K562 (cell line): ENCODE measurements at regions not wholly inside any gene's neighbourhood (a gene's known extent, or its start where the extent isn't known, plus 50 kb on each side); places are given as distances from the start of the nearest gene placed in this dataset.

Source experiments
- ATAC-seq: fragments of 200-7000 bp; cut with Tn5 transposase; 3 replicates; pipeline ENCODE4 v1.9.1; 2020; ENCODE audit warnings: moderate library complexity
- BruUV-seq: library from RNA; stranded (reverse); fragments of 400-500 nt; replicated peaks from 2 replicates; lab custom pipeline; 2021; lab: Mats Ljungman, UMichigan
- CTCF ChIA-PET: fragments of 300-600 bp; formaldehyde crosslinking; extraction: SDS; loops from one replicate; lab custom pipeline; 2021; ENCODE audit warnings: low intra/inter-chr PET ratio; lab: Yijun Ruan, JAX
- POLR2A ChIA-PET: fragments of 300-600, 350-650 bp; sonication (Branson Sonifier 250); formaldehyde crosslinking; extraction: SDS; loops from one replicate; lab custom pipeline; 2021; ENCODE audit warnings: antibody characterized with exemption, inconsistent platforms; lab: Yijun Ruan, JAX
- DNase-seq, 4 experiments: peaks; one replicate each; pipeline versions ENCODE4 v3.0.0 to v3.0.0-alpha.2; 2011 to 2018; ENCODE audit warnings: low spot score in 3 of 4, mixed read lengths in 3 of 4; ENCODE audit errors: extremely low read depth in 1 of 4
- FAIRE-seq: peaks from 2 replicates; lab custom pipeline; 2011; peaks lifted over from hg19 to GRCh38; lab: Jason Lieb, UNC
- H2AFZ ChIP-seq: 2 replicates; pipeline ENCODE4 v1.6.0; 2011; ENCODE audit warnings: low read depth, low read length, control low read depth, inconsistent platforms
- H3K27ac ChIP-seq: fragments of 200-600 bp; 3 replicates; pipeline ENCODE4 v1.8.0; 2011; ENCODE audit warnings: low read depth, mild to moderate bottlenecking, control low read depth, inconsistent platforms, low read length, moderate library complexity, mixed read lengths; ENCODE audit errors: extremely low read depth
- H3K27me3 ChIP-seq, 2 experiments: fragments of 300-600 bp in 1 of 2; 2 replicates in 1 of 2; 3 replicates in 1 of 2; pipeline versions ENCODE4 v1.6.0 to v1.8.0; 2011; ENCODE audit warnings: inconsistent platforms in 2 of 2, low read length in 2 of 2, mild to moderate bottlenecking in 1 of 2, mixed read lengths in 1 of 2, moderate library complexity in 1 of 2; ENCODE audit not compliant: control insufficient read depth in 2 of 2, insufficient read depth in 2 of 2
- H3K36me3 ChIP-seq: fragments of 300-600 bp; 3 replicates; pipeline ENCODE4 v1.8.0; 2011; ENCODE audit warnings: mild to moderate bottlenecking, low read length, inconsistent platforms; ENCODE audit not compliant: control insufficient read depth, insufficient read depth
- H3K4me1 ChIP-seq, 2 experiments: fragments of 200-600 bp in 1 of 2; replicated peaks in 1 of 2; 2 replicates in 1 of 2; 3 replicates in 1 of 2; pipeline versions ENCODE4 v1.5.1 to v1.8.0; 2011; ENCODE audit warnings: inconsistent platforms in 2 of 2, low read length in 2 of 2, mild to moderate bottlenecking in 1 of 2, mixed read lengths in 1 of 2, moderate library complexity in 1 of 2; ENCODE audit not compliant: control insufficient read depth in 2 of 2, insufficient read depth in 2 of 2
- H3K4me2 ChIP-seq: 2 replicates; pipeline ENCODE4 v1.6.1; 2011; ENCODE audit warnings: low read length, control low read depth, inconsistent platforms, mixed read lengths; ENCODE audit not compliant: insufficient read depth
- H3K4me3 ChIP-seq: fragments of 200-600 bp; sonication (generic), shearing (Covaris generic); 2 replicates; pipeline ENCODE4 v1.5.1; 2016; ENCODE audit warnings: control low read depth, inconsistent platforms
- H3K79me2 ChIP-seq: fragments of 200-600 bp; 3 replicates; pipeline ENCODE4 v1.8.0; 2011; ENCODE audit warnings: low read length, inconsistent platforms; ENCODE audit not compliant: control insufficient read depth, insufficient read depth
- H3K9ac ChIP-seq, 2 experiments: 2 replicates each; pipeline versions ENCODE4 v1.6.0 to v1.6.1; 2011; ENCODE audit warnings: low read depth in 2 of 2, low read length in 2 of 2, control low read depth in 1 of 2, inconsistent platforms in 1 of 2, mild to moderate bottlenecking in 1 of 2, mixed read lengths in 1 of 2; ENCODE audit not compliant: insufficient read depth in 1 of 2
- H3K9me1 ChIP-seq: one replicate; pipeline ENCODE4 v1.6.0; 2011; ENCODE audit warnings: inconsistent platforms, mild to moderate bottlenecking, low read length, moderate library complexity; ENCODE audit not compliant: control insufficient read depth, insufficient read depth
- H3K9me3 ChIP-seq: replicated peaks from 2 replicates; pipeline ENCODE4 v1.5.1; 2011; ENCODE audit warnings: low read depth, low read length, inconsistent platforms; ENCODE audit not compliant: control insufficient read depth, insufficient read depth
- H4K20me1 ChIP-seq: replicated peaks from 2 replicates; pipeline ENCODE4 v1.6.1; 2011; ENCODE audit warnings: low read length, inconsistent platforms, mixed read lengths; ENCODE audit not compliant: control insufficient read depth, insufficient read depth
- ARID2 ChIP-seq: fragments of 450-650 bp; IDR thresholded peaks from 2 replicates; pipeline ENCODE4 v1.6.1; 2017; ENCODE audit warnings: antibody characterized with exemption, mild to moderate bottlenecking
- CLOCK ChIP-seq: fragments of 250-450 bp; sonication (Bioruptor Pico); IDR thresholded peaks from 2 replicates; pipeline ENCODE4 v1.4.0; 2020; ENCODE audit warnings: mild to moderate bottlenecking, moderate library complexity, borderline replicate concordance
- GTF2A2 ChIP-seq: IDR thresholded peaks from 2 replicates; pipeline ENCODE4 v1.6.1; 2016; ENCODE audit warnings: mild to moderate bottlenecking, missing genetic modification characterization, missing compliant biosample characterization
- HMG20B ChIP-seq: fragments of 250-450 bp; sonication (Bioruptor Pico); IDR thresholded peaks from 2 replicates; pipeline ENCODE4 v1.5.0; 2021; ENCODE audit warnings: mild to moderate bottlenecking
- MCM5 ChIP-seq: fragments of 450-650 bp; IDR thresholded peaks from 2 replicates; pipeline ENCODE4 v1.6.1; 2016; ENCODE audit warnings: low read depth
- NUFIP1 ChIP-seq: fragments of 450-650 bp; IDR thresholded peaks from 2 replicates; pipeline ENCODE4 v1.6.1; 2018; ENCODE audit not compliant: partially characterized antibody
- PHB2 ChIP-seq: fragments of 450-650 bp; IDR thresholded peaks from 2 replicates; pipeline ENCODE4 v1.6.1; 2017; ENCODE audit warnings: low read depth
- PTBP1 ChIP-seq: fragments of 200-400 bp; formaldehyde crosslinking; IDR thresholded peaks from 2 replicates; pipeline ENCODE4 v1.6.1; 2017; ENCODE audit warnings: low read depth, low read length
- TBL1XR1 ChIP-seq, 2 experiments: IDR thresholded peaks; 2 replicates each; pipeline ENCODE4 v1.6.1; 2012; ENCODE audit warnings: improper control_type of control experiment in 2 of 2, low read length in 2 of 2, mild to moderate bottlenecking in 1 of 2
- TCF3 ChIP-seq: sonication (generic); formaldehyde crosslinking; IDR thresholded peaks from 2 replicates; pipeline ENCODE4 v1.4.0; 2020; ENCODE audit warnings: mild to moderate bottlenecking, missing genetic modification reagents
- ZNF695 ChIP-seq: fragments of 450-650 bp; formaldehyde crosslinking; IDR thresholded peaks from 2 replicates; pipeline ENCODE4 v1.4.0; 2020; ENCODE audit warnings: mild to moderate bottlenecking, moderate library complexity
- ZNF696 ChIP-seq: fragments of 250-450 bp; sonication (Bioruptor Pico); conservative IDR thresholded peaks from 2 replicates; pipeline ENCODE4 v1.4.0; 2020; ENCODE audit warnings: mild to moderate bottlenecking, moderate library complexity
- WGBS: fragments of 100-300 bp; shearing (Covaris generic); methylation state at CpG from one replicate; pipeline ENCODE4 v1.1.6; 2016; ENCODE audit warnings: low coverage, mixed read lengths; ENCODE audit not compliant: insufficient coverage; ENCODE audit errors: missing lambda C conversion rate; 5-methylcytosine and 5-hydroxymethylcytosine counted together
- in situ Hi-C: fragments of 300-500 bp; cut with MboI; formaldehyde crosslinking; loops from 4 replicates; pipeline ENCODE4 v1.15.0; 2018; ENCODE audit warnings: inconsistent platforms, mixed read lengths
- intact Hi-C: fragments of 100-400 bp; cut with micrococcal nuclease; formaldehyde crosslinking; loops from 2 replicates; pipeline ENCODE4 v1.14.2; 2022
- TF ChIP-seq, protein P1 (sequence below): sonication (generic); formaldehyde crosslinking; IDR thresholded peaks from 2 replicates; pipeline ENCODE4 v1.9.0; 2022; ENCODE audit warnings: mild to moderate bottlenecking, missing genetic modification reagents
- TF ChIP-seq, protein P2 (sequence below): fragments of 450-650 bp; IDR thresholded peaks from 2 replicates; pipeline ENCODE4 v1.6.1; 2016
- TF ChIP-seq, protein P3 (sequence below): fragments of 250-450 bp; sonication (Bioruptor Pico); IDR thresholded peaks from 2 replicates; pipeline ENCODE4 v1.4.0; 2020

DNA sequence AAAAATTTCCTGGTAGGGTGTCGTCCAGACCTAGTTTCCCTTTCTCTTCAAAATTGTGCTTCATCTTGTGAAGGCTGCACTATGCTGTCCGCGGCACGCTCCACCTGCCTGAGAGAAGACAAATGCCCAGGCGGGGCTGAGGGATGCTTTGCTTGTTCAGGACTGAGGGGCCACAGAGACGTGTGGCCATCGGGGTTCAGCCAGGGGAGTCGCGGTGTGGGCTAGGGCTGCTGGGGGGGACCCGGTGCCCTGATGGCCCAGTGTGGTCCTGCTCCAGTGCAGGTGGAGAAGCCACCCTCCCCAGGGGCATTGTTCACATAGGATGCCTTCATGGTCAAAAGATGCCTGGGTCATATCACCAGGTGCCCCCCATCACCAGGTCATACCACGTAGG lies 107.8 kb upstream of the SHH start:
- WGBS: under 1% methylated on average over 11 of the region's 11 CpGs
- CTCF ChIA-PET: no interaction called here
- no peak overlapping the region for H3K27ac ChIP-seq
- TF ChIP-seq ARID2 (no peak), PTBP1 (no peak), MCM5 (no peak), NUFIP1 (no peak), TBL1XR1 (IDR thresholded peaks at IDR 0.05; ENCODE audit: low read length in 2 of 2) (no peak), TCF3 (CRISPR knock-in tag) (no peak), PHB2 (no peak), ZNF696 (CRISPR knock-in tag) (no peak), HMG20B (CRISPR knock-in tag) (no peak), CLOCK (CRISPR knock-in tag) (no peak), ZNF695 (no peak), GTF2A2 (tag) (no peak)
- TF ChIP-seq, protein P1, sequence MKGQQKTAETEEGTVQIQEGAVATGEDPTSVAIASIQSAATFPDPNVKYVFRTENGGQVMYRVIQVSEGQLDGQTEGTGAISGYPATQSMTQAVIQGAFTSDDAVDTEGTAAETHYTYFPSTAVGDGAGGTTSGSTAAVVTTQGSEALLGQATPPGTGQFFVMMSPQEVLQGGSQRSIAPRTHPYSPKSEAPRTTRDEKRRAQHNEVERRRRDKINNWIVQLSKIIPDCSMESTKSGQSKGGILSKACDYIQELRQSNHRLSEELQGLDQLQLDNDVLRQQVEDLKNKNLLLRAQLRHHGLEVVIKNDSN (CRISPR knock-in tag): no peak
- TF ChIP-seq, protein P2, sequence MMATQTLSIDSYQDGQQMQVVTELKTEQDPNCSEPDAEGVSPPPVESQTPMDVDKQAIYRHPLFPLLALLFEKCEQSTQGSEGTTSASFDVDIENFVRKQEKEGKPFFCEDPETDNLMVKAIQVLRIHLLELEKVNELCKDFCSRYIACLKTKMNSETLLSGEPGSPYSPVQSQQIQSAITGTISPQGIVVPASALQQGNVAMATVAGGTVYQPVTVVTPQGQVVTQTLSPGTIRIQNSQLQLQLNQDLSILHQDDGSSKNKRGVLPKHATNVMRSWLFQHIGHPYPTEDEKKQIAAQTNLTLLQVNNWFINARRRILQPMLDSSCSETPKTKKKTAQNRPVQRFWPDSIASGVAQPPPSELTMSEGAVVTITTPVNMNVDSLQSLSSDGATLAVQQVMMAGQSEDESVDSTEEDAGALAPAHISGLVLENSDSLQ: no peak
- TF ChIP-seq, protein P3, sequence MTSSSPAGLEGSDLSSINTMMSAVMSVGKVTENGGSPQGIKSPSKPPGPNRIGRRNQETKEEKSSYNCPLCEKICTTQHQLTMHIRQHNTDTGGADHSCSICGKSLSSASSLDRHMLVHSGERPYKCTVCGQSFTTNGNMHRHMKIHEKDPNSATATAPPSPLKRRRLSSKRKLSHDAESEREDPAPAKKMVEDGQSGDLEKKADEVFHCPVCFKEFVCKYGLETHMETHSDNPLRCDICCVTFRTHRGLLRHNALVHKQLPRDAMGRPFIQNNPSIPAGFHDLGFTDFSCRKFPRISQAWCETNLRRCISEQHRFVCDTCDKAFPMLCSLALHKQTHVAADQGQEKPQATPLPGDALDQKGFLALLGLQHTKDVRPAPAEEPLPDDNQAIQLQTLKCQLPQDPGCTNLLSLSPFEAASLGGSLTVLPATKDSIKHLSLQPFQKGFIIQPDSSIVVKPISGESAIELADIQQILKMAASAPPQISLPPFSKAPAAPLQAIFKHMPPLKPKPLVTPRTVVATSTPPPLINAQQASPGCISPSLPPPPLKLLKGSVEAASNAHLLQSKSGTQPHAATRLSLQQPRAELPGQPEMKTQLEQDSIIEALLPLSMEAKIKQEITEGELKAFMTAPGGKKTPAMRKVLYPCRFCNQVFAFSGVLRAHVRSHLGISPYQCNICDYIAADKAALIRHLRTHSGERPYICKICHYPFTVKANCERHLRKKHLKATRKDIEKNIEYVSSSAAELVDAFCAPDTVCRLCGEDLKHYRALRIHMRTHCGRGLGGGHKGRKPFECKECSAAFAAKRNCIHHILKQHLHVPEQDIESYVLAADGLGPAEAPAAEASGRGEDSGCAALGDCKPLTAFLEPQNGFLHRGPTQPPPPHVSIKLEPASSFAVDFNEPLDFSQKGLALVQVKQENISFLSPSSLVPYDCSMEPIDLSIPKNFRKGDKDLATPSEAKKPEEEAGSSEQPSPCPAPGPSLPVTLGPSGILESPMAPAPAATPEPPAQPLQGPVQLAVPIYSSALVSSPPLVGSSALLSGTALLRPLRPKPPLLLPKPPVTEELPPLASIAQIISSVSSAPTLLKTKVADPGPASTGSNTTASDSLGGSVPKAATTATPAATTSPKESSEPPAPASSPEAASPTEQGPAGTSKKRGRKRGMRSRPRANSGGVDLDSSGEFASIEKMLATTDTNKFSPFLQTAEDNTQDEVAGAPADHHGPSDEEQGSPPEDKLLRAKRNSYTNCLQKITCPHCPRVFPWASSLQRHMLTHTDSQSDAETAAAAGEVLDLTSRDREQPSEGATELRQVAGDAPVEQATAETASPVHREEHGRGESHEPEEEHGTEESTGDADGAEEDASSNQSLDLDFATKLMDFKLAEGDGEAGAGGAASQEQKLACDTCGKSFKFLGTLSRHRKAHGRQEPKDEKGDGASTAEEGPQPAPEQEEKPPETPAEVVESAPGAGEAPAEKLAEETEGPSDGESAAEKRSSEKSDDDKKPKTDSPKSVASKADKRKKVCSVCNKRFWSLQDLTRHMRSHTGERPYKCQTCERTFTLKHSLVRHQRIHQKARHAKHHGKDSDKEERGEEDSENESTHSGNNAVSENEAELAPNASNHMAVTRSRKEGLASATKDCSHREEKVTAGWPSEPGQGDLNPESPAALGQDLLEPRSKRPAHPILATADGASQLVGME (CRISPR knock-in tag): no peak

More for the DNA sequence above, 107.8 kb upstream of the SHH start:
- Histone ChIP-seq H3K36me3 (no peaks in the 10 kb centered on the region), H3K27me3 (peaks cover 28 to 79% of the 10 kb centered on the region in 2 experiments), H3K4me3 (no peak overlapping the region), H3K9me3 (no peaks in the 10 kb centered on the region), H3K4me2 (no peak overlapping the region), H4K20me1 (0 out of 2 replicates have a peak, but pooled peaks cover 8% of the 10 kb centered on the region), H3K9ac (no peak overlapping the region), H3K9me1 (no peaks in the 10 kb centered on the region), H2AFZ (no peak overlapping the region), H3K79me2 (no peaks in the 10 kb centered on the region), H3K4me1 (peaks cover 0 to 8% of the 10 kb centered on the region in 2 experiments; a peak in 2 of 5 replicates)
- ATAC-seq (no peak), DNase-seq (no peak), FAIRE-seq (no peak)
- POLR2A ChIA-PET: interaction anchor here (0.6 kb wide), 1 partner anchor 11 kb away, joined by 3 read pairs; no protein-coding TSS in a partner anchor
- BruUV-seq: no TSS peak
- intact Hi-C loops (no loop called here), in situ Hi-C loops (no loop called here)
